HCT116 (cell line): ENCODE measurements at regions not wholly inside any gene's neighbourhood (a gene's known extent, or its start where the extent isn't known, plus 50 kb on each side); places are given as distances from the start of the nearest gene placed in this dataset.

ENCODE experiments used
- ATAC-seq: fragments of 200-7000 bp; cut with Tn5 transposase; 2 replicates; pipeline ENCODE4 v1.9.1; 2020; ENCODE audit warnings: mild to moderate bottlenecking, moderate library complexity
- BruUV-seq: library from RNA; stranded (reverse); fragments of 400-500 nt; replicated peaks from 2 replicates; lab custom pipeline; 2021; lab: Mats Ljungman, UMichigan
- CTCF ChIA-PET: fragments of 300-600 bp; sonication (Branson Sonifier 250); formaldehyde crosslinking; loops from one replicate; lab custom pipeline; 2021; ENCODE audit warnings: antibody characterized with exemption; lab: Charles Lee
- POLR2A ChIA-PET: fragments of 300-600, 350-600 bp; sonication (Branson Sonifier 250); formaldehyde crosslinking; loops from one replicate; lab custom pipeline; 2021; ENCODE audit warnings: antibody characterized with exemption; lab: Charles Lee
- RAD21 ChIA-PET, 2 experiments: fragments of 300-600 bp; sonication (Branson Sonifier 250); formaldehyde crosslinking; loops; one replicate each; lab custom pipeline; 2023; ENCODE audit warnings: low total read pairs in 2 of 2; ENCODE audit not compliant: uncharacterized antibody in 2 of 2, unreplicated experiment in 2 of 2, low non-redundant PET in 1 of 2; lab: Charles Lee
- DNase-seq: peaks from one replicate; pipeline ENCODE4 v3.0.0-alpha.2; 2010; ENCODE audit warnings: low read depth, low spot score
- H2AFZ ChIP-seq: fragments of 200-600 bp; shearing (Covaris generic), sonication (generic); 2 replicates; pipeline ENCODE4 v1.6.1; 2017; ENCODE audit warnings: low read depth, mixed run types, mixed read lengths, antibody characterized with exemption, low read length; ENCODE audit not compliant: poor library complexity, severe bottlenecking
- H3K27ac ChIP-seq: 2 replicates; pipeline ENCODE4 v1.5.1; 2012; ENCODE audit warnings: low read depth, low read length
- H3K27me3 ChIP-seq: fragments of 200-600 bp; sonication (generic); 2 replicates; pipeline ENCODE4 v1.6.1; 2016; ENCODE audit warnings: mixed run types, low read length, mixed read lengths; ENCODE audit not compliant: insufficient read depth
- H3K36me3 ChIP-seq, 2 experiments: fragments of 200-500 bp in 1 of 2; fragments of 200-600 bp in 1 of 2; sonication (Bioruptor generic) in 1 of 2; sonication (generic) in 1 of 2; 2 replicates each; pipeline versions ENCODE4 v1.5.1 to v1.6.1; 2014 to 2016; ENCODE audit warnings: low read length in 2 of 2, inconsistent platforms in 1 of 2, mixed read lengths in 1 of 2, mixed run types in 1 of 2; ENCODE audit not compliant: insufficient read depth in 2 of 2, control insufficient read depth in 1 of 2
- H3K4me1 ChIP-seq, 2 experiments: fragments of 200-600 bp in 1 of 2; sonication (generic) in 1 of 2; 2 replicates each; pipeline versions ENCODE4 v1.5.1 to v1.6.1; 2012 to 2017; ENCODE audit warnings: low read length in 2 of 2, inconsistent platforms in 1 of 2, mild to moderate bottlenecking in 1 of 2, mixed read lengths in 1 of 2, mixed run types in 1 of 2, moderate library complexity in 1 of 2; ENCODE audit not compliant: insufficient read depth in 2 of 2, control insufficient read depth in 1 of 2
- H3K4me2 ChIP-seq: fragments of 200-600 bp; sonication (generic); 2 replicates; pipeline ENCODE4 v1.6.1; 2017; ENCODE audit warnings: mixed run types, low read length, mixed read lengths
- H3K4me3 ChIP-seq, 2 experiments: fragments of 200-600 bp in 1 of 2; sonication (generic) in 1 of 2; replicated peaks in 1 of 2; 2 replicates each; pipeline ENCODE4 v1.5.1; 2011 to 2016; ENCODE audit warnings: low read length in 2 of 2, control low read depth in 1 of 2, low read depth in 1 of 2, mild to moderate bottlenecking in 1 of 2, mixed read lengths in 1 of 2, mixed run types in 1 of 2
- H3K79me2 ChIP-seq: fragments of 200-600 bp; sonication (generic); 2 replicates; pipeline ENCODE4 v1.6.1; 2017; ENCODE audit warnings: mild to moderate bottlenecking, mixed run types, low read length, moderate library complexity, mixed read lengths; ENCODE audit not compliant: insufficient read depth
- H3K9ac ChIP-seq: fragments of 200-600 bp; sonication (generic); 2 replicates; pipeline ENCODE4 v1.6.1; 2016; ENCODE audit warnings: low read length, mixed read lengths
- H3K9me2 ChIP-seq: fragments of 200-600 bp; sonication (generic), shearing (Covaris generic); 2 replicates; pipeline ENCODE4 v1.6.1; 2017; ENCODE audit warnings: mixed run types, mild to moderate bottlenecking, moderate library complexity; ENCODE audit not compliant: insufficient read depth
- H3K9me3 ChIP-seq, 2 experiments: fragments of 200-500 bp in 1 of 2; fragments of 200-600 bp in 1 of 2; sonication (Bioruptor generic) in 1 of 2; sonication (generic) in 1 of 2; 2 replicates each; pipeline ENCODE4 v1.6.1; 2014 to 2017; ENCODE audit warnings: low read length in 2 of 2, mixed read lengths in 2 of 2, inconsistent platforms in 1 of 2, low read depth in 1 of 2, mild to moderate bottlenecking in 1 of 2, mixed run types in 1 of 2, moderate library complexity in 1 of 2; ENCODE audit not compliant: control insufficient read depth in 1 of 2, insufficient read depth in 1 of 2
- H4K20me1 ChIP-seq: fragments of 200-600 bp; sonication (generic), shearing (Covaris generic); 2 replicates; pipeline ENCODE4 v1.6.1; 2017; ENCODE audit warnings: mixed run types, mild to moderate bottlenecking, moderate library complexity; ENCODE audit not compliant: insufficient read depth
- CBX3 ChIP-seq: IDR thresholded peaks from 2 replicates; pipeline ENCODE4 v1.6.1; 2012; ENCODE audit warnings: low read depth
- ELF1 ChIP-seq: IDR thresholded peaks from 2 replicates; pipeline ENCODE4 v1.6.1; 2012; ENCODE audit warnings: low read depth, borderline replicate concordance
- EZH2 ChIP-seq: fragments of 200-600 bp; sonication (generic); IDR thresholded peaks from 2 replicates; pipeline ENCODE4 v1.6.1; 2017; ENCODE audit warnings: antibody characterized with exemption, mixed run types
- SIN3A ChIP-seq: IDR thresholded peaks from 2 replicates; pipeline ENCODE4 v1.6.1; 2012; ENCODE audit warnings: low read depth
- SRF ChIP-seq: IDR thresholded peaks from 2 replicates; pipeline ENCODE4 v1.6.1; 2012; ENCODE audit warnings: low read depth
- TCF7L2 ChIP-seq: IDR thresholded peaks from 2 replicates; pipeline ENCODE4 v1.7.0; 2011; ENCODE audit warnings: borderline replicate concordance, inconsistent platforms; ENCODE audit not compliant: insufficient read depth, insufficient read length; ENCODE audit errors: extremely low read depth
- intact Hi-C: fragments of 100-400 bp; cut with micrococcal nuclease; formaldehyde crosslinking; loops from 2 replicates; pipeline ENCODE4 v1.10.0; 2022
- TF ChIP-seq, protein P1 (sequence below): IDR thresholded peaks from 2 replicates; pipeline ENCODE4 v1.6.1; 2012
- TF ChIP-seq, protein P2 (sequence below): IDR thresholded peaks from 2 replicates; pipeline ENCODE4 v1.6.1; 2011; ENCODE audit warnings: mild to moderate bottlenecking, low read length, moderate library complexity; ENCODE audit not compliant: insufficient replicate concordance; ENCODE audit errors: extremely low read depth
- TF ChIP-seq, protein P3 (sequence below): IDR thresholded peaks from 2 replicates; pipeline ENCODE4 v1.6.1; 2012; ENCODE audit warnings: low read depth

DNA sequence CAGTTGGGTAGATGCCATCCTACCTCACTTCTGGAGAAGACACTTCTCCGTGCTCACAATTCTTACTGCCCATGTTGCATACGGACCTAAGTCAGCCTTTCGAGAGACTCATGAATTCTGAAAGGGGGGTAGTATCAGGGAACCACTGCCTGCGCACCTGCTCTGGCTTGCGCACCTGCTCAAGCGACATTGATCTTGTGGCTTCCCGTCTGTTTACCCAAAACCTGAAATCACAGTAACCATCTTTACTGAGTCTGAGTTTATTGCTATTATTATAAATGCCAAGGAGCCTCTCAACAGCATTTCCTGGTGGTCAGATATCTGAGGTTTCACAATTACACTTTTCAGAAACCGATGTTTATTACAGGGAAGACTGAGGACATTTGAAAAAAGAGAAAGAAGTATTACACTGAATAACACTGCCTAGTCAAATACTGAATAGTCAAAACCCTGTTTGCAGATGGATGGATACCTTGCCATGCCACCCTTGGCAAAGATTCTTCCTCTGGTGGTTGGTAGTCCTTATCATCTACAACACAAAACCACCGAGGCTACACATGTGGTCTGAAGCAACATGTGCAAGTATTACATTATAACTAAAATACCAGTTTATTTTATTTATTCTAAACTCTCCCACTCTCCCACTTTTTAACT lies 208.7 kb downstream of the SIPA1L2 start:
- Histone ChIP-seq H3K27ac (no peak overlapping the region), H3K9me2 (no peaks in the 10 kb centered on the region), H3K4me2 (no peak overlapping the region), H2AFZ (no peak overlapping the region), H3K4me3 (no peak overlapping the region), H3K79me2 (no peaks in the 10 kb centered on the region), H3K36me3 (no peaks in the 10 kb centered on the region), H3K4me1 (no peaks in the 10 kb centered on the region), H4K20me1 (no peaks in the 10 kb centered on the region), H3K9me3 (no peaks in the 10 kb centered on the region), H3K9ac (no peak overlapping the region), H3K27me3 (no peaks in the 10 kb centered on the region)
- ChIA-PET POLR2A (no interaction called here), CTCF (no interaction called here), RAD21 (no interaction called here)
- DNase-seq = no peak
- no TSS peak for BruUV-seq
- intact Hi-C loops = no loop called here
- ATAC-seq = no peak
- TF ChIP-seq EZH2 = no peak
- TF ChIP-seq, protein P1, sequence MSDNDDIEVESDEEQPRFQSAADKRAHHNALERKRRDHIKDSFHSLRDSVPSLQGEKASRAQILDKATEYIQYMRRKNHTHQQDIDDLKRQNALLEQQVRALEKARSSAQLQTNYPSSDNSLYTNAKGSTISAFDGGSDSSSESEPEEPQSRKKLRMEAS = no peak
- TF ChIP-seq SRF = no peak
- TF ChIP-seq, protein P2, sequence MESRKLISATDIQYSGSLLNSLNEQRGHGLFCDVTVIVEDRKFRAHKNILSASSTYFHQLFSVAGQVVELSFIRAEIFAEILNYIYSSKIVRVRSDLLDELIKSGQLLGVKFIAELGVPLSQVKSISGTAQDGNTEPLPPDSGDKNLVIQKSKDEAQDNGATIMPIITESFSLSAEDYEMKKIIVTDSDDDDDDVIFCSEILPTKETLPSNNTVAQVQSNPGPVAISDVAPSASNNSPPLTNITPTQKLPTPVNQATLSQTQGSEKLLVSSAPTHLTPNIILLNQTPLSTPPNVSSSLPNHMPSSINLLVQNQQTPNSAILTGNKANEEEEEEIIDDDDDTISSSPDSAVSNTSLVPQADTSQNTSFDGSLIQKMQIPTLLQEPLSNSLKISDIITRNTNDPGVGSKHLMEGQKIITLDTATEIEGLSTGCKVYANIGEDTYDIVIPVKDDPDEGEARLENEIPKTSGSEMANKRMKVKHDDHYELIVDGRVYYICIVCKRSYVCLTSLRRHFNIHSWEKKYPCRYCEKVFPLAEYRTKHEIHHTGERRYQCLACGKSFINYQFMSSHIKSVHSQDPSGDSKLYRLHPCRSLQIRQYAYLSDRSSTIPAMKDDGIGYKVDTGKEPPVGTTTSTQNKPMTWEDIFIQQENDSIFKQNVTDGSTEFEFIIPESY = no peak
- no peak for TF ChIP-seq CBX3
- no peak for TF ChIP-seq SIN3A
- no peak for TF ChIP-seq ELF1
- no peak for TF ChIP-seq TCF7L2
- TF ChIP-seq, protein P3, sequence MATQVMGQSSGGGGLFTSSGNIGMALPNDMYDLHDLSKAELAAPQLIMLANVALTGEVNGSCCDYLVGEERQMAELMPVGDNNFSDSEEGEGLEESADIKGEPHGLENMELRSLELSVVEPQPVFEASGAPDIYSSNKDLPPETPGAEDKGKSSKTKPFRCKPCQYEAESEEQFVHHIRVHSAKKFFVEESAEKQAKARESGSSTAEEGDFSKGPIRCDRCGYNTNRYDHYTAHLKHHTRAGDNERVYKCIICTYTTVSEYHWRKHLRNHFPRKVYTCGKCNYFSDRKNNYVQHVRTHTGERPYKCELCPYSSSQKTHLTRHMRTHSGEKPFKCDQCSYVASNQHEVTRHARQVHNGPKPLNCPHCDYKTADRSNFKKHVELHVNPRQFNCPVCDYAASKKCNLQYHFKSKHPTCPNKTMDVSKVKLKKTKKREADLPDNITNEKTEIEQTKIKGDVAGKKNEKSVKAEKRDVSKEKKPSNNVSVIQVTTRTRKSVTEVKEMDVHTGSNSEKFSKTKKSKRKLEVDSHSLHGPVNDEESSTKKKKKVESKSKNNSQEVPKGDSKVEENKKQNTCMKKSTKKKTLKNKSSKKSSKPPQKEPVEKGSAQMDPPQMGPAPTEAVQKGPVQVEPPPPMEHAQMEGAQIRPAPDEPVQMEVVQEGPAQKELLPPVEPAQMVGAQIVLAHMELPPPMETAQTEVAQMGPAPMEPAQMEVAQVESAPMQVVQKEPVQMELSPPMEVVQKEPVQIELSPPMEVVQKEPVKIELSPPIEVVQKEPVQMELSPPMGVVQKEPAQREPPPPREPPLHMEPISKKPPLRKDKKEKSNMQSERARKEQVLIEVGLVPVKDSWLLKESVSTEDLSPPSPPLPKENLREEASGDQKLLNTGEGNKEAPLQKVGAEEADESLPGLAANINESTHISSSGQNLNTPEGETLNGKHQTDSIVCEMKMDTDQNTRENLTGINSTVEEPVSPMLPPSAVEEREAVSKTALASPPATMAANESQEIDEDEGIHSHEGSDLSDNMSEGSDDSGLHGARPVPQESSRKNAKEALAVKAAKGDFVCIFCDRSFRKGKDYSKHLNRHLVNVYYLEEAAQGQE = no peak
